Gastrocnemius medialis (tissue), 4 donors: ENCODE measurements at regions not wholly inside any gene's neighbourhood (a gene's known extent, or its start where the extent isn't known, plus 50 kb on each side); places are given as distances from the start of the nearest gene placed in this dataset.

ENCODE experiments used
- ATAC-seq, 2 donors: fragments of 150-250 bp; one replicate each; pipeline ENCODE4 v1.9.1; 2016
- DNase-seq, 2 donors: peaks; one replicate each; pipeline ENCODE4 v3.0.0-alpha.2; 2019
- H3K27ac ChIP-seq, 4 donors: fragments of 200-600 bp; sonication (generic); 1 replicate in 1 of 4; 2 replicates in 3 of 4; pipeline ENCODE4 v1.5.1; 2016 to 2018; ENCODE audit warnings: mild to moderate bottlenecking in 2 of 4, moderate library complexity in 1 of 4
- H3K27me3 ChIP-seq, 3 donors: fragments of 200-600 bp; sonication (generic) in 2 of 3; 1 replicate in 1 of 3; 2 replicates in 2 of 3; pipeline versions ENCODE4 v1.5.1 to v1.6.0; 2016 to 2019; ENCODE audit warnings: mild to moderate bottlenecking in 1 of 3, moderate library complexity in 1 of 3
- H3K36me3 ChIP-seq, 2 donors: fragments of 200-600 bp; sonication (generic) in 1 of 2; one replicate each; pipeline ENCODE4 v1.5.1; 2017 to 2018
- H3K4me1 ChIP-seq, 2 donors: fragments of 200-600 bp; sonication (generic) in 1 of 2; one replicate each; pipeline ENCODE4 v1.5.1; 2016 to 2017; ENCODE audit warnings: mild to moderate bottlenecking in 2 of 2
- H3K4me3 ChIP-seq, 4 donors: fragments of 200-600 bp; sonication (generic) in 3 of 4; 1 replicate in 1 of 4; 2 replicates in 3 of 4; pipeline ENCODE4 v1.5.1; 2016 to 2019; ENCODE audit warnings: mild to moderate bottlenecking in 2 of 4
- H3K9me3 ChIP-seq, 3 donors: fragments of 200-600 bp; sonication (generic) in 2 of 3; 1 replicate in 1 of 3; 2 replicates in 2 of 3; pipeline ENCODE4 v1.5.1; 2016 to 2019
- POLR2A ChIP-seq, 2 donors: fragments of 450-650 bp; IDR thresholded peaks; one replicate each; pipeline ENCODE4 v1.6.1; 2017; ENCODE audit warnings: antibody characterized with exemption in 2 of 2, mild to moderate bottlenecking in 2 of 2, moderate library complexity in 2 of 2
- in situ Hi-C, 4 donors: fragments of 200-750 bp; cut with MboI; loops; one replicate each; pipeline versions ENCODE4 v1.15.0 to v1.8.0; 2017; ENCODE audit warnings: low sequenced_read_pairs in 4 of 4
- intact Hi-C: fragments of 100-400 bp; cut with DNase I; formaldehyde crosslinking; loops from one replicate; pipeline ENCODE4 v1.15.1; 2023; ENCODE audit warnings: low total_unique reads
- TF ChIP-seq, protein P1 (sequence below), 5 experiments: fragments of 450-650 bp in 3 of 5; fragments of 200-600 bp in 2 of 5; sonication (generic) in 2 of 5; IDR thresholded peaks in 4 of 5; conservative IDR thresholded peaks in 1 of 5; 1 replicate in 4 of 5; 2 replicates in 1 of 5; pipeline ENCODE4 v1.5.1; 2016 to 2019; ENCODE audit warnings: antibody characterized with exemption in 5 of 5, mild to moderate bottlenecking in 3 of 5, moderate library complexity in 3 of 5

GRCh38 chr9:113690055-113690740 is 185.9 kb upstream of the ZNF618 start:
- in situ Hi-C loops (loop anchor here in 1 of 4 donors (25.0 kb wide), 1 partner anchor 347 kb away; no protein-coding TSS in a partner anchor), intact Hi-C loops (no loop called here)
- ATAC-seq (no peak), DNase-seq (no peak)
- Histone ChIP-seq H3K27me3 (peaks cover 18 to 25% (median 20%) of the 10 kb centered on the region in 3 donors), H3K4me3 (no peak overlapping the region), H3K27ac (no peak overlapping the region), H3K4me1 (no peaks in the 10 kb centered on the region), H3K9me3 (no peaks in the 10 kb centered on the region), H3K36me3 (no peaks in the 10 kb centered on the region)
- TF ChIP-seq, protein P1, sequence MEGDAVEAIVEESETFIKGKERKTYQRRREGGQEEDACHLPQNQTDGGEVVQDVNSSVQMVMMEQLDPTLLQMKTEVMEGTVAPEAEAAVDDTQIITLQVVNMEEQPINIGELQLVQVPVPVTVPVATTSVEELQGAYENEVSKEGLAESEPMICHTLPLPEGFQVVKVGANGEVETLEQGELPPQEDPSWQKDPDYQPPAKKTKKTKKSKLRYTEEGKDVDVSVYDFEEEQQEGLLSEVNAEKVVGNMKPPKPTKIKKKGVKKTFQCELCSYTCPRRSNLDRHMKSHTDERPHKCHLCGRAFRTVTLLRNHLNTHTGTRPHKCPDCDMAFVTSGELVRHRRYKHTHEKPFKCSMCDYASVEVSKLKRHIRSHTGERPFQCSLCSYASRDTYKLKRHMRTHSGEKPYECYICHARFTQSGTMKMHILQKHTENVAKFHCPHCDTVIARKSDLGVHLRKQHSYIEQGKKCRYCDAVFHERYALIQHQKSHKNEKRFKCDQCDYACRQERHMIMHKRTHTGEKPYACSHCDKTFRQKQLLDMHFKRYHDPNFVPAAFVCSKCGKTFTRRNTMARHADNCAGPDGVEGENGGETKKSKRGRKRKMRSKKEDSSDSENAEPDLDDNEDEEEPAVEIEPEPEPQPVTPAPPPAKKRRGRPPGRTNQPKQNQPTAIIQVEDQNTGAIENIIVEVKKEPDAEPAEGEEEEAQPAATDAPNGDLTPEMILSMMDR (IDR thresholded peaks at IDR 0.05 in 4 of 5, conservative IDR thresholded peaks at IDR 0.05 in 1 of 5): no peak
- no peak for TF ChIP-seq POLR2A (IDR thresholded peaks at IDR 0.05)

- intact Hi-C loops (no loop called here), in situ Hi-C loops (loop anchor here in 1 of 4 donors (25.0 kb wide), 1 partner anchor 345 kb away; no protein-coding TSS in a partner anchor)
- no peak for DNase-seq
- Histone ChIP-seq H3K36me3 (no peaks in the 10 kb centered on the region), H3K4me3 (no peak overlapping the region), H3K9me3 (no peaks in the 10 kb centered on the region), H3K27me3 (peaks cover 15 to 22% (median 16%) of the 10 kb centered on the region in 3 donors), H3K27ac (no peak overlapping the region), H3K4me1 (no peaks in the 10 kb centered on the region)
- no peak for ATAC-seq
- TF ChIP-seq POLR2A (IDR thresholded peaks at IDR 0.05): no peak
- TF ChIP-seq, protein P1 (IDR thresholded peaks at IDR 0.05 in 4 of 5, conservative IDR thresholded peaks at IDR 0.05 in 1 of 5): no peak
These were observed 183.9 kb upstream of the ZNF618 start for GRCh38 chr9:113692256-113692655.

GRCh38 chr9:113694912-113695311 is 181.2 kb upstream of the ZNF618 start:
- peaks cover 0 to 3% (median 0%) of the 10 kb centered on the region in 3 donors for H3K27me3 ChIP-seq
- no peaks in the 10 kb centered on the region for H3K36me3 ChIP-seq
- no peak for ATAC-seq
- H3K4me1 ChIP-seq: no peaks in the 10 kb centered on the region
- no peak for DNase-seq
- in situ Hi-C loops: loop anchor here in 1 of 4 donors (25.0 kb wide), 1 partner anchor 342 kb away; no protein-coding TSS in a partner anchor
- no peaks in the 10 kb centered on the region for H3K9me3 ChIP-seq
- no peak overlapping the region for H3K4me3 ChIP-seq
- intact Hi-C loops: no loop called here
- no peak overlapping the region for H3K27ac ChIP-seq
- TF ChIP-seq, protein P1 (IDR thresholded peaks at IDR 0.05 in 4 of 5, conservative IDR thresholded peaks at IDR 0.05 in 1 of 5): no peak
- TF ChIP-seq POLR2A (IDR thresholded peaks at IDR 0.05): no peak

DNA sequence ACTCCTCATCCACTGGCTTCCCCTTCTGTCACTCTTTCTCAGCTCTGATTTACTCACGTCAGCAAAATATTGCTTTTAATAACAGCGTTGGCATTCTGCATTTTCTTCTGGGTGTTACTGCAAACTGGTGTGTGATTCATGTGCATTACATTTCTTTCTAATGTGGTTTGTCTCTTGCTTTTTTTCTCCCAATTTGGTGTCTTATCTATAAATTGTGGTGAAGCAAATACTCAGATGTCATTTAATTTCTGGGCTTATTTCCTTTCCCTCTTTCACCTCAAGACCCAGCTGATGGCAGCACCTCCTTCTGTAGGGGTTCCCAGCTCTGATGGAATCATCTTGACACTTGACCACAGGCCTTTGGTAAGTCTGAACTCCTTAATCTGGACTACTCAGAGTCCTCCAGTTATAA is 180.7 kb upstream of the ZNF618 start:
- no peaks in the 10 kb centered on the region for H3K9me3 ChIP-seq
- H3K27ac ChIP-seq: no peak overlapping the region
- no peaks in the 10 kb centered on the region for H3K4me1 ChIP-seq
- in situ Hi-C loops (loop anchor here in 1 of 4 donors (25.0 kb wide), 1 partner anchor 342 kb away; no protein-coding TSS in a partner anchor), intact Hi-C loops (no loop called here)
- no peak overlapping the region for H3K4me3 ChIP-seq
- peaks cover 0 to 3% (median 0%) of the 10 kb centered on the region in 3 donors for H3K27me3 ChIP-seq
- H3K36me3 ChIP-seq: no peaks in the 10 kb centered on the region
- DNase-seq: no peak
- no peak for TF ChIP-seq POLR2A (IDR thresholded peaks at IDR 0.05)
- TF ChIP-seq, protein P1 (IDR thresholded peaks at IDR 0.05 in 4 of 5, conservative IDR thresholded peaks at IDR 0.05 in 1 of 5): no peak
- ATAC-seq: no peak
